OCI-LY3 (cell line): ENCODE measurements at regions not wholly inside any gene's neighbourhood (a gene's known extent, or its start where the extent isn't known, plus 50 kb on each side); places are given as distances from the start of the nearest gene placed in this dataset.

Experiments used
- CTCF ChIP-seq: fragments of 200-600, 300-600 bp; sonication (generic); IDR thresholded peaks from 2 replicates; pipeline ENCODE4 v1.5.1; 2014; ENCODE audit warnings: antibody characterized with exemption, low read length, low read depth
- EZH2phosphoT487 ChIP-seq: fragments of 200-600 bp; shearing (Covaris generic); IDR thresholded peaks from 2 replicates; pipeline ENCODE4 v1.6.1; 2018; ENCODE audit warnings: antibody characterized with exemption, mixed run types, low read depth

GRCh38 chr7:149569726-149570422 lies 72.3 kb upstream of the ZNF746 start:
- no peak for TF ChIP-seq CTCF
- no peak for TF ChIP-seq EZH2phosphoT487
